Small intestine (tissue), 7 donors: ENCODE measurements at regions not wholly inside any gene's neighbourhood (a gene's known extent, or its start where the extent isn't known, plus 50 kb on each side); places are given as distances from the start of the nearest gene placed in this dataset.

Source experiments
- DNase-seq, 2 donors: peaks; one replicate each; pipeline versions ENCODE4 v3.0.0 to v3.0.0-alpha.2; 2013
- FAIRE-seq: peaks from 2 replicates; lab custom pipeline; 2012; peaks lifted over from hg19 to GRCh38; lab: Jason Lieb, UNC
- H3K27ac ChIP-seq, 3 donors: one replicate each; pipeline ENCODE4 v1.5.1; 2013; ENCODE audit warnings: low read length in 2 of 3, mild to moderate bottlenecking in 2 of 3, control low read depth in 1 of 3, inconsistent platforms in 1 of 3, low read depth in 1 of 3, moderate library complexity in 1 of 3
- H3K27me3 ChIP-seq, 3 donors: one replicate each; pipeline ENCODE4 v1.6.1; 2013; ENCODE audit warnings: low read length in 3 of 3, inconsistent platforms in 1 of 3; ENCODE audit not compliant: control insufficient read depth in 3 of 3, insufficient read depth in 3 of 3
- H3K36me3 ChIP-seq, 3 donors: one replicate each; pipeline ENCODE4 v1.6.1; 2013; ENCODE audit warnings: low read length in 3 of 3, inconsistent platforms in 1 of 3, low read depth in 1 of 3, mild to moderate bottlenecking in 1 of 3, moderate library complexity in 1 of 3; ENCODE audit not compliant: control insufficient read depth in 3 of 3, insufficient read depth in 2 of 3
- H3K4me1 ChIP-seq, 3 donors: one replicate each; pipeline ENCODE4 v1.6.1; 2013; ENCODE audit warnings: low read length in 2 of 3, inconsistent platforms in 1 of 3, low read depth in 1 of 3, mild to moderate bottlenecking in 1 of 3, moderate library complexity in 1 of 3; ENCODE audit not compliant: control insufficient read depth in 3 of 3, insufficient read depth in 2 of 3
- H3K4me3 ChIP-seq, 3 donors: one replicate each; pipeline ENCODE4 v1.5.1; 2013; ENCODE audit warnings: low read length in 3 of 3, control low read depth in 1 of 3, inconsistent platforms in 1 of 3, low read depth in 1 of 3, mild to moderate bottlenecking in 1 of 3, moderate library complexity in 1 of 3
- H3K9me3 ChIP-seq, 2 donors: one replicate each; pipeline ENCODE4 v1.6.1; 2013; ENCODE audit warnings: low read depth in 1 of 2, low read length in 1 of 2; ENCODE audit not compliant: control insufficient read depth in 2 of 2, insufficient read depth in 1 of 2
- WGBS, 3 donors: extraction: QIAGEN DNeasy Blood & Tissue Kit; methylation state at CpG; one replicate each; pipeline ENCODE4 v1.1.7; 2013; 5-methylcytosine and 5-hydroxymethylcytosine counted together
- donor health status: healthy with polysubstance abuse.
- donor health status: control.
- donor health status: control.
- donor health status: Bipolar disorder and iron deficiency.
- donor health status: healthy.

- DNase-seq (no peak), FAIRE-seq (no peak)
- Histone ChIP-seq H3K27ac (no peak overlapping the region), H3K4me1 (peaks cover 0 to 8% (median 0%) of the 10 kb centered on the region in 3 donors), H3K9me3 (no peaks in the 10 kb centered on the region), H3K36me3 (no peaks in the 10 kb centered on the region), H3K27me3 (no peaks in the 10 kb centered on the region), H3K4me3 (no peak overlapping the region)
- WGBS, 3 donors = 73 to 80% (median 76%) methylated on average over 4 of the region's 4 CpGs
Measured at GRCh38 chr1:94345148-94345721, 73.0 kb upstream of the ABCD3 start.

DNA sequence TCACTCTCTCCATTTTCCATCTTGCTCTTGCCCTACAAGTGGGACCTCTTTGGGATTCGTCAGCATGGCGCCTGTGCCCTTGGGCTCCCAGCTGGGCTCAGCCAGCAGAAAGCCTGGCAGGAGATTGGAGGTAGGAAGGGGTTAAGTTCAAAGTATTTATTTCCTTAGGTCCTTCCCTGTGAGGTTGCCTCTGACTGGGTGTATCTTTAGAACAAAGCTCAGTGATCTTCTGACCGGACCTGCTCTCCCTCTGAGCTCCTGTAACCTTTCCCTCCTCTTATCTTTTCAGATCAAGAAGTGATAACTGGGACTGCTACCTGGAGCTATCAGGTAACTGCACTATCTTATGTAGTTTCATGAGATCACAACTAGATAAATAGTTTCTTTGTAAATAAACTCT lies 75.8 kb upstream of the ABCD3 start:
- H3K36me3 ChIP-seq = no peaks in the 10 kb centered on the region
- 62 to 66% (median 65%) methylated on average over 3 of the region's 3 CpGs for WGBS, 3 donors
- no peaks in the 10 kb centered on the region for H3K9me3 ChIP-seq
- H3K4me1 ChIP-seq = peaks cover 0 to 8% (median 0%) of the 10 kb centered on the region in 3 donors
- peak; percentile 43 for DNase-seq
- no peak overlapping the region for H3K27ac ChIP-seq
- H3K4me3 ChIP-seq = no peak overlapping the region
- H3K27me3 ChIP-seq = no peaks in the 10 kb centered on the region
- no peak for FAIRE-seq

GRCh38 chr1:94339206-94339927 lies 78.8 kb upstream of the ABCD3 start:
- Histone ChIP-seq H3K4me1 (peaks cover 0 to 8% (median 0%) of the 10 kb centered on the region in 3 donors), H3K9me3 (no peaks in the 10 kb centered on the region), H3K36me3 (no peaks in the 10 kb centered on the region), H3K27me3 (no peaks in the 10 kb centered on the region), H3K4me3 (no peak overlapping the region), H3K27ac (no peak overlapping the region)
- FAIRE-seq (no peak), DNase-seq (no peak)
- 66 to 85% (median 78%) methylated on average over 7 to 8 of the region's 8 CpGs for WGBS, 3 donors

DNA sequence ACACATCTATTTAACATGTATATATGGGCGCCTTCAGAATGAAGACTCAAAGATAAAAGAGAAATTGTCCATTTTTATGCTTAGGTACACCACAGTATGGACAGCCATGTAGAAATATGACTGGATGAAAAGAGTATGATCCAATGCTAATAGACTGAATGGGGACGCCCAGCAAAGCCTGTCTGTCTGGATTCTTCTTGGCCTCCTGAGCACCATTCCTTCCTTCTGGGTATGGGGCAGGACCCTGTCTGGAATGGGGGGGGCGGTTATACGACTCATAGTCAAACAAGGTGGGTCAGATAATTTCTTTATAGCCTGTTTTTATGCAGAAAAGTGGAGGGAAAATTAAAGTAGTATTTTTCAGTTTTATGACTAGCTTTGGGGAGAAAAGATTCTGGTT lies 81.2 kb upstream of the ABCD3 start:
- no peak for FAIRE-seq
- no peak overlapping the region for H3K27ac ChIP-seq
- no peaks in the 10 kb centered on the region for H3K36me3 ChIP-seq
- no peaks in the 10 kb centered on the region for H3K9me3 ChIP-seq
- H3K4me3 ChIP-seq = no peak overlapping the region
- no peak for DNase-seq
- peaks cover 0 to under 1% (median 0%) of the 10 kb centered on the region in 3 donors for H3K4me1 ChIP-seq
- WGBS, 3 donors = 66 to 84% (median 79%) methylated on average over 4 of the region's 4 CpGs
- no peaks in the 10 kb centered on the region for H3K27me3 ChIP-seq

- no peak overlapping the region for H3K4me3 ChIP-seq
- DNase-seq (peak; percentile 85 to 89), FAIRE-seq (peak; percentile 93)
- H3K36me3 ChIP-seq = no peaks in the 10 kb centered on the region
- no peaks in the 10 kb centered on the region for H3K27me3 ChIP-seq
- no peak overlapping the region for H3K27ac ChIP-seq
- H3K4me1 ChIP-seq = no peaks in the 10 kb centered on the region
- H3K9me3 ChIP-seq = no peaks in the 10 kb centered on the region
- 1% methylated on average over 6 of the region's 6 CpGs for WGBS, 3 donors
Measured at GRCh38 chr1:94335950-94336349, 82.2 kb upstream of the ABCD3 start.

- DNase-seq = no peak
- no peak for FAIRE-seq
- Histone ChIP-seq H3K27me3 (no peaks in the 10 kb centered on the region), H3K27ac (no peak overlapping the region), H3K4me3 (no peak overlapping the region), H3K36me3 (no peaks in the 10 kb centered on the region), H3K9me3 (no peaks in the 10 kb centered on the region), H3K4me1 (no peaks in the 10 kb centered on the region)
- 70 to 87% (median 78%) methylated on average over 2 of the region's 2 CpGs for WGBS, 3 donors
Measured at GRCh38 chr1:94335447-94335846, 82.7 kb upstream of the ABCD3 start.

DNA sequence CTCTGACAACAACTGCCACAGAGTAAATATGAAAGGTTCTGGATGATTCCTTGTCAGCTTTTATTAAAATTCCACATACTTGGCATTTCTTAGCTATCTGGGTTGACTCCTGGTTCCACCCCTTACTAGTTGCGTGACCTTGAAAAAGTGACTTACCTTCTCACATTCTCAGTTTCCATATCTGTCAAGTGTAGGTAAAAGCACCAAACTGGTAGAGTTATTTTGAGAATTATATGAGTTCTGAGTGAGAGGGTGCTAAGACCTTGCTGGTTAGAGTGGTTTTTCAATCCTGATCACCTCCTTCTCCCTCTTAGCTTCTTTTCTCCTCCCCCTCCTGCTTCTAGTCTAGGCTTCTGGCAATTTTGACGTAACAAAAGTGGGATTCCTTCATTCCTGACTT lies 83.4 kb upstream of the ABCD3 start:
- no peak overlapping the region for H3K4me3 ChIP-seq
- WGBS, 3 donors = 76 to 97% (median 90%) methylated on average over 2 of the region's 2 CpGs
- H3K27me3 ChIP-seq = no peaks in the 10 kb centered on the region
- H3K4me1 ChIP-seq = no peaks in the 10 kb centered on the region
- H3K27ac ChIP-seq = no peak overlapping the region
- DNase-seq (no peak), FAIRE-seq (no peak)
- H3K36me3 ChIP-seq = no peaks in the 10 kb centered on the region
- no peaks in the 10 kb centered on the region for H3K9me3 ChIP-seq

DNA sequence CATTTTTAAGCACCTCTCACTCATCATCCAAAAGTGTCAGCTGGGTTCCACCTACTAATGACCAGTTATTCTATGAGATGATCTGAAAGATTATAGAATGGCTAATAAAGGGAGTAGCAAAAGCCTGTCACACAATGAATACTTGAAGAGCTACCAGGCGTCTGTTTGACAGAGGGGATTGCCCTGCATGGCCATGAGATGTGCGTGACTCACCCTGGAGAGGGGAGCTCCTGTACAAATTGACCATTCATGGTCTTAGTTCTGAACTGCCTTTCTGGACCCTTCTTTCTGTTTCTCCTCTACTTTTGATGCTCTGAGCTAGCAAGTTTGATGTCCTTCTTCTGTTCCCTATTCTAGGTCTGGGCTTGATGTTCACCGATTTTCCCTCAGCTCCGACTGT lies 85.2 kb upstream of the ABCD3 start:
- no peaks in the 10 kb centered on the region for H3K27me3 ChIP-seq
- H3K4me1 ChIP-seq = no peaks in the 10 kb centered on the region
- no peak overlapping the region for H3K4me3 ChIP-seq
- no peaks in the 10 kb centered on the region for H3K36me3 ChIP-seq
- H3K9me3 ChIP-seq = no peaks in the 10 kb centered on the region
- FAIRE-seq = no peak
- no peak overlapping the region for H3K27ac ChIP-seq
- no peak for DNase-seq
- WGBS, 3 donors = 71 to 74% (median 74%) methylated on average over 4 of the region's 4 CpGs
